LNCaP clone FGC (cell line): ENCODE measurements at regions not wholly inside any gene's neighbourhood (a gene's known extent, or its start where the extent isn't known, plus 50 kb on each side); places are given as distances from the start of the nearest gene placed in this dataset.

Source experiments
- DNase-seq: peaks from one replicate; pipeline ENCODE4 v3.0.0-alpha.2; 2011; ENCODE audit warnings: low read depth
- H3K4me3 ChIP-seq: 2 replicates; pipeline ENCODE4 v1.5.1; 2011; ENCODE audit warnings: mild to moderate bottlenecking, low read depth, low read length, control low read depth
- CTCF ChIP-seq: IDR thresholded peaks from 2 replicates; pipeline ENCODE4 v1.5.1; 2012; ENCODE audit warnings: mild to moderate bottlenecking; ENCODE audit not compliant: control insufficient read depth, insufficient read depth; ENCODE audit errors: extremely low read depth

DNA sequence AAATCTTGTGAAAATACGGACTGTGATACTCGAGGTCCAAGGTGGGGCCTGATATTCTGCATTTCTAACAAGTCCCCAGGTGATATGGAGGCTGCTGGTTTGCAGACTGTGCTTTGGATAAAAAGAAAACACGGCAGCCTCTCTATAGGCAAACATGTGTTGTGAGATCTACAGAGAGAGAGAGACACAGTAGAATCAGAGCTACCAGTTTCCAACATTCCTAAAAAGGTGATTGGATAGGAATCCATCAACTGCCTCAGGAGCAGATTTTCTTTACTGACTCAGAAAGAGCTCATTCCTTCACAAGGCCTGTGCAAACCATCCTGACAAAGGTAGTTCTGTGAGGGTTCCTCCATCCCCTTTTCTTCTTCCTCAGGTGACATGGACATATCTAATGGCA is 651.6 kb upstream of the CAMK1G start:
- DNase-seq: no peak
- TF ChIP-seq CTCF: no peak
- H3K4me3 ChIP-seq: no peak overlapping the region

DNA sequence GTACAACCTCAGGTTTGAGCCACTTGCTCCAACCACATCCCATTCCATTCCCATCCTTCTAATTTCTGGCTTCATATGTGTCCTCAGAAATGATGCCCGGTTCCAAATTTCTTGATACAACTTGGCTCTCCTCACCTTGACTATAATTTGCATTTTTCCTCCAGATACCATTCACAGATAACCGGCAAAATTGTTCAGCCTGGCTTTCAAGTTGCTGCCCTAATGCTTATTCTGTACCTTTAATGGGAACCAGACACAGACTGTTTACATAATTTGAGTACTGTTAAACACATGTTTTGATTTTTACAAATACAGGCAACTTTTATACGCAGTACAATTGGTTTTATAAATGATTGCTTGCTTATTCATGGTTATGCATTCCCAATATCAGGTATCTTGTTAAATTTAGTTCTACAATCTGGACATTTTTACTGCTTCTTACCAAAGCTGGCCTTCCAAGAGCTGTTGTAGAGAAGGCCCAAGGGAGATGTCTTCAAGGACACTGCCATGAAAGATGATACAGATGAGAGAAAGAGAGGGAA is 649.5 kb upstream of the CAMK1G start:
- no peak for DNase-seq
- H3K4me3 ChIP-seq: no peak overlapping the region
- TF ChIP-seq CTCF: no peak

DNA sequence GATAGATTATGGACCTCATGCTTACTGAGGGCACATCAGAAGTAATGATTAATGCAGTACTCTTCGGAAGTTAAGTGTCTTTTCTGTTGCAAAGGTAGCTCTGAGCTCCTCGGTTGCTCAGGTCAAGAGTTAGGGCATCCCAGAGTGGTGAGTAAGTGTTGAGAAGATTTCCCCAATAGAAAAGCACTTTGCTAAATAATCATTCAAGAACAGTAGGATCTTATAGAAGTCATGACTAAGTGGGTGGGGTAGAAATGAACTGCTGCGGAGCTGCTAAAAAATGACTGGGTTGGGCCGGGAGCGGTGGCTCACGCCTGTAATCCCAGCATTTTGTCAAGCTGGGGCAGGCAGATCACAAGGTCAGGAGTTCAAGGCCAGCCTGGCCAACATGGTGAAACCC is 648.6 kb upstream of the CAMK1G start:
- TF ChIP-seq CTCF: no peak
- no peak for DNase-seq
- no peak overlapping the region for H3K4me3 ChIP-seq

DNA sequence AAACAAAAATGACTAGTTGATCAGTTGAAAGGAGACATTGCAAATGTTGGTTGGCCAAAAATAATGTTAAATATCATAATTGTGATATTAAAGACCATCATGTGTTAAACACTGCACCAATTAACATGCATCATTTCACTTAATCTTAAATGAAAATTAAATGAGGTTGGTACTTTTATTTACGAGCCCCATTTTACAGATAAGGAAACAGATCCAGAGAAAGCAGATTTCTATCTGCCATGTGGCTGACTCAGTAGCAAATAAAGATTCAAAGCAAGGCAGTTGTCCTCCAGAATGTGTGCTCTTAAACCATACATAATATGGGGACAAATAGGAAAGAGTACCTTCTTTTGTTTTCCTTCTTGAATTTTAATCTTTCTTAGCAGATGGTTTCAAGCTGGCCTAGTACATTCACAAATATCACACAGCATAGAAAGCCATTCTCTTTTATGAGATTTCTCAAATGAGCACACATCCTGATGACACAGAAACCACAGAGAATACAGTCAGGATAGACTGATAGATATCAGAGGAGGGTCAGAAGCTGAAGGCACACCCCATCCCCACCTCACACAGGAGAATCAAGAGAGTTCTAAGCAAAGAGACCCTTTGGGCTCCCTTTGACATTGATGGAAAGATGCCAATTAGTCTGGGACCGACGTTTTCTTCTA is 647.9 kb upstream of the CAMK1G start:
- TF ChIP-seq CTCF: no peak
- no peak for DNase-seq
- no peak overlapping the region for H3K4me3 ChIP-seq

DNA sequence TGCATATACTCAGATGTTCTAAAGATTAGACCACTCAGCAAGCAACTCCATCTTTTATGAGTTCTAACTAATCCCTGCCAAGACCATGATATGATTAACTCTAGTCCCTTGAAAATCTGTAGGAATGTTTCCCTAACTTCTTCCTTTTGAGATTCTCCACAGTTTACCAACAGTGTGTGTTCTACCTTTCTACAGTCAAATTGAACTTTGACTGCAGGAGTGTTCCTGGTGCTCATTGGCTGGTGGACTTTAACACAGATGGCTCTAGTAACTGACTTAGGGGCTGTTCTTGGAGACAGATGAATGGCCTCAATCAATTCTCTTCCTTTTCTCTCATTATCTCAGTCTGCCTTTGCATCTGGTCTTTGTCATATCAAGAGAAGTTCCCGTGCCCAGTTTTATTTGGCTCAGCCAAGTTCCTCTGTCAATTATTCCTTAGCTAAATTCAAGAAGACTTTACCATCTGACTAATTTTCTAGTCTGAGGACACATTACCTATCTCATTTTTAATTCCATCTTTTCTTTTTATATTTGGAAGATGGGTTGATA is 643.9 kb upstream of the CAMK1G start:
- TF ChIP-seq CTCF: no peak

GRCh38 chr1:208942394-208943130 is 641.0 kb upstream of the CAMK1G start:
- H3K4me3 ChIP-seq: no peak overlapping the region
- no peak for DNase-seq
- TF ChIP-seq CTCF: no peak

More for the DNA sequence above, 643.9 kb upstream of the CAMK1G start:
- H3K4me3 ChIP-seq: no peak overlapping the region
- no peak for DNase-seq
